GM21367 (cell line): ENCODE measurements at regions not wholly inside any gene's neighbourhood (a gene's known extent, or its start where the extent isn't known, plus 50 kb on each side); places are given as distances from the start of the nearest gene placed in this dataset.

Experiments
- ATAC-seq: cut with Tn5 transposase; IDR thresholded peaks from one replicate; pipeline ENCODE4 v1.9.1; 2021; ENCODE audit not compliant: unreplicated experiment

DNA sequence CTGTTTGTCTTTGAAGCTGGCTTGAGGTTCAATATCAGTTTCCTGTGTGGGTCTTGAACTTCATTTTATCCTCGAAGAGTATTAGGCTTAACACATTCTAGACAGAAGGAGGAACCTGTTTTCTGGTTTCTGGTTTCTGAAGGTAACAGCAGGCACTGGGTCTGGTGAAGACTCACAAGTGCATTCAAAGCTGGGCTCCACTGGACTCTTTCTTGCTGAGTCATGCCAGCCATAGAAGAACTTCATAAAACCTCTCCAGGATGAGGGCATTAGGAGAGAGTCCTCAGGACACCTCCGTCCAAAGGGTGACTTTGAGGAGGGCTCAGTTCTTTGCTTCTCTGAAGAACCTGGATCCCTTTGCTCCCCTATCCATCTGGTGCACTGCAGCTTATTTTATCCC is 668.6 kb upstream of the SLC10A2 start:
- no peak for ATAC-seq

DNA sequence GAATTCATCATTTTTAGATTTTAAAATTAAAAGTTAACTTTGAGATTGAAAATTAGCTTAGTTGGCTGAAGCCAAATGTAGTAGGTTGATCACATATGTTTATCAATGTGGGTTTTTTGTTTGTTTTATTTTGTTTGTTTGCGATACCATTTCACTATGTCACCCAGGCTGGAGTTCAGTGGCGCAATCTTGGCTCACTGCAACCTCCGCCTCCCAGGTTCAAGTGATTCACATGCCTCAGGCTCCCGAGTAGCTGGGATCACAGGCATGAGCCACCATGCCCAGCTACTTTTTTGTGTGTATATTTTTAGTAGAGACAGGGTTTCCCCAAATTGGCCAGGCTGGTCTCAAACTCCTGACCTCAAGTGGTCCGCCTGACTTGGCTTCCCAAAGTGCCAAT is 665.7 kb upstream of the SLC10A2 start:
- ATAC-seq = no peak

DNA sequence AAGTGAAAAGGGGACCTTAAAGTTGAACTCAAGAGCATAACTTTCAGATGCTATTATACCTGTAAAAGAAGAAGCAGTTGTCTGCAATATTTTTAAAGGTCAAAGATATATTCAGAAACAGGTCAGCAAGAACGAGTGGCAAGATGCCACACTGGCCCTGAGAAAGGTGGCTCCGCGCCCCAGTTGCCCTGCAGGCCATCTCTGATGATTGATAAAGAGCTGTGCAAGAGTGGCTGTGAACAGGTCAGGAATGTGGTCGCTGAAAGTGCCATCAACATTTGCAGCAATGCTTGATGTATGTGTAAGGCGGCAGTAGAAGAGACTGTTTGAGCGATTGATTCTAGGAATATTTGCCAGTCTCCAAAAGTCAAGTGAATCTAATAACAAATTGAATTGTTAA is 664.2 kb upstream of the SLC10A2 start:
- no peak for ATAC-seq

DNA sequence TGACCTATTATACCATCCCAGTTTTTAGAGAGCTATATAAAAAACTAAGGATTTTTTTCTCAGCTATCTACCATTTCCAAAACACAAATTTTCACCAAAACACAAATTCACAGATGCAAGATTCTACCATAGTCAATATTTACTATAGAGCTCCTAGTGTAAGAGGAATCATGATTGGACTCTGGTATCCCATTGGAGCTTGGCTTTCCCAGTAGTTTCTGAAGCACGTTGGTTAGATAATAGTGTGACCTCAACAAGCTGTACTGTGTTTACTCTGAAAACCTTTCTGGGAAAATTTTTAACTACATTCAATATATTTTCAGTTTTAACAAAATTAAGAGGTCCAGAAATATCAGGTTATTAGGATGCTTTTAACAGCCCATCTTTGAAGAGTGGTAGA is 660.6 kb upstream of the SLC10A2 start:
- ATAC-seq = no peak

DNA sequence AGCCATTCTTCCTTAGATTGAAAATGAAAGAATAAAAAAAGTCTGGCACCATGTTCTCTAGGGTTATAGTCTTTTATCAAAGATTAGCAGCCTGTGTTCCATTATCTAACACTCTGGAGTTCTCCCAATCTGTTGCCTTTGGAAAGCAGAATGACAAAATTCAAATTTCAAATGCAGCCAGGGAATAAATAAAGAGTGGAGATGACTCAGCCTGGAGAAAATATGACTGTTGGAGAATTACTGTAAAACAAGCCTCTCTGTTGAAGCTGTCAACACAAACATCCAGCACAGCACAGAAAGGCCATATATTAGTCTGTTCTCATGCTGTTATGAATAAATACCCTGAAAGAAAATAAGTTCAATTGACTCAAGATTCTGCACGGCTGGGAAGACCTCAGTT is 650.5 kb upstream of the SLC10A2 start:
- ATAC-seq = no peak

DNA sequence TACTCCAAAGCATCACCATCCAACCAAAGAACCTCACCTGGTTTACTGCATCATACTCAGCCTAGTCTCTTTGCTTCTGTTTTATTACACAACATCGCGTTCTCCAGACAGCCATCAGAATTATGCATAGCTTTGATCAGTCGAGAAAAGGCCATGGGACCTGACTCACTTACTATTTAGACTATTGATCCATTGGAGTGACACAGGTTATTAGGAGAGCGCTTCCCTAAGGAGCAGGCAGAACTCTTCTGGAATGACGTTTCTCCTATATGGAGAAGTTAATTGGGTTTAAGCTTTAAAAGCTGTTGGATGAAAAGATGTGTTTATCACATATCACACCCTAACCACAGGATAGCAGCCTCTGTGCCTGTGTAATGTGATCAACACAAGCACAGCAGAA is 649.1 kb upstream of the SLC10A2 start:
- ATAC-seq = no peak

DNA sequence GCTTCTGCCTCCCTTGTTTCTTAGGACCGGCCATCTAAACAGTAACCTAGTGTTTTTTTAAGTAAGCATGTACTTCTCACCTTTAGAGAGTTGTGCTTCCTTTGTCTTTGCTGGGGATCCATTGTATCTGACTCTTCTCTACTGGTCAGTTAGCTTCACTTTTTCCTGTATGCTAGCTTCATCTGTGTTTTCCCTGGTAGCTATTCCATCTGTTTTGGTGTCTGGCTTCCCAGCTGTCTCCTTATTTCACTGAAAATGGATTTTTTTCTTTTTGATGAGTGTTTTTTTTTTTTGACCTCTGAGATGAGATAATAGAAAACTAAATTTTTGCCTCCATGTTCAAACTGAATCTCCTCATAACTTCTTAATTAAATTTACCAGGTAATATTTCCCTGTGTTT is 637.0 kb upstream of the SLC10A2 start:
- ATAC-seq = no peak

DNA sequence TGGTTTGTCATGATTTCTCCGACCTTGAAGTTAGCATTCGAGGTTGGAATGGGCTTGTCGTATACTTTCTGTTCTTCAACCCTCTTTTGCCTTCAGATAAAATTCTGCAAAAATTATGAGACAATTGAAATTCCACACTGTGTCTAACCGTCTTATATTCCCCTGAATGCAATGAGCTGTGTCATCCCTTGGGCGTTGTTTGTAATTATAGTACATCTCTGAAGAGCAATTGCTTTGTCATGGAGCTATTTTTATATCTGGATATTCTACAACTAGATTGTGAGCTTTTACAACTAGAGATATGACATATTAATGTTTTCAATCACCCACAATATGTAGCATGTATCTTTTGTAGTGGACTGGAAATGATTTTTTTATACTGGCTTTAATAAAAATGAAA is 631.8 kb upstream of the SLC10A2 start:
- ATAC-seq = no peak

DNA sequence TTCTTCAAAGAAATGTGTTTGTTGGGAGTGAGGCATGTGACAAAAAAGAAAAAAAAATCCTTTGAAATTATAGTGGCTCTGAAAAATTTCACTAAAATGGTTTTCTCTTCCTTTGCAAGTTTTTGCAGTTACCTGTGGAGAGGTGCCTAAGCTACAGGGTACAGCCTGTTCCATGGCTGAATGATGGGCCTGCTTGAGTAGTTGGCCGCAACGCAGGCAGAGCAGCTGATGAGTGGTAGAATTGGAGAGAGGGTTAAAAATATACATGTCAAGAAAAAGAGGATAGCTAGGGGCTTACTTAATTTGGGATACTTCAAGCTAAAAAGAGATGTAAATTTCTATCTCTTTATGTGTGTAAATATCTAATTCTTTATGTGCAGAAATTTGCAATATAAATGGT is 629.1 kb upstream of the SLC10A2 start:
- ATAC-seq = no peak

DNA sequence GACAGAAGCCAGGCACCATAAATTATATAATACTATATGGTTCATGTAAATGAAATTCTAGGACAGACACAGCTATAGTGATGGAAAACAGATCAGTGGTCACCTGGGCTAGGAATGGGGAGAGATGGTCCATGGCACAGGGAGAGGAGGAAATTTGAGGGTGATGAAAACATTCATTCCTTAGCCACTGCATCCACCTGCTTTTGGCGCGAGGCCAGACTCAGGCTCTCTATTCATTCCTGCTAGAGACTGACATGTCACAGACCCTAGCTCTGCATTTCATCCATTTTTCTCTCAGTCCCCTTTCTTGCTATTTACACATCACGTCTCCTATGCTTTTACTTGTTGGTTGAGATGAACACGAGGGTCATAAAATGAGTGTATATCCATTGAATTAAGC is 628.3 kb upstream of the SLC10A2 start:
- ATAC-seq = no peak

DNA sequence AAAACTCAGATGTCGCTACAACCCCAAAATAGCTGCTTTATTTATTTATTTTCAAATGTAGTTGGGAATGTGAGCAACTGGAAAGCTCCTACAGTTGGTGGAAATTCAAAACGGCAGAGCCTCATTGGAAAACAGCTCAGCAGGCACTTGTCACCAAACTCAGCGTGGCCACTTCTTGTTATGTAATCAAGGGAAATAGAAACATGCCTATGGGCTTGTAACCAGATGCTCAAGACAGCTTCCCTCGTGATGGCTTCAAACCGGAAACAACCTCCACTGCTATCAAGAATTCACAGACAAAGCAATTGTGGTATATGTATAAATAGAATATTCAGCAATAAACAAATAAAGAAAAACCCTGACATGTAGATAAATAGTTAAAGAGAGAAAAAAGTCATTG is 627.8 kb upstream of the SLC10A2 start:
- no peak for ATAC-seq

DNA sequence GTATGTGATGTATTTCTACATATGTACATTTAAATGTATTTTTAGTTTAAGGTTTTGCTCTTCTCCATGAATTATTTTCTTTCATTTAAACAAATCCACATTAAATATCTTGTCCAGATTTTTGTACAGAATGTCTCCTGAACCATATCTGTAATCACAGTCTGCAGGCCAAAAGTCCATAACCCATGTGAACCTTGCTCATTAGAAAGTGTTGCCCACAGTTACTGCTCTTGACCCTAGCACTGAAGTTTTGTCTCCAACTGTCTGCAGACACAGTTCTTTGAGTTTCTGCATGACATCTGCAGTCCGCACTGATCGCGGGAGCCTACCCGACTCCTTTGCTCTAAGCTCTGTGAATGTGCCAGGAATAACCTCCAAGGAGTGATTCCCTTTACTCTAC is 626.2 kb upstream of the SLC10A2 start:
- no peak for ATAC-seq

DNA sequence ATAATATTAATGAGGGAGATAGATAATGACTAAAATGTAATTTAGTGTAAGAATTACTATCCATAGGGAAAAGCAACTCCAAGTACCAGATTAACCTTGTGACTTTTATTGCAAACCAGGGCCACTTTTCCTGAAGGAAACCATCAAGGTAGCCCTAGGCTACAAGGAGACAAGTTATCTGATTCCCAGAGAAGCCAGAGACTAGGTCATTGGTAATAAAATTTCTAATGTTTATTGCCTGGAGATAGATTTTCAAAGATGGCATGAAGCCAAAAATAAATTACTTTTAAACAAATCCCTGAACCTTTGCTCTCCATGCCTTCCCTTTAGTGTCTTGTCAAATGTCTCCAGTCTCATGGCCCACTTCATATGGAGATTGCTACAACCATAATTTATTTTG is 610.1 kb upstream of the SLC10A2 start:
- ATAC-seq = no peak

DNA sequence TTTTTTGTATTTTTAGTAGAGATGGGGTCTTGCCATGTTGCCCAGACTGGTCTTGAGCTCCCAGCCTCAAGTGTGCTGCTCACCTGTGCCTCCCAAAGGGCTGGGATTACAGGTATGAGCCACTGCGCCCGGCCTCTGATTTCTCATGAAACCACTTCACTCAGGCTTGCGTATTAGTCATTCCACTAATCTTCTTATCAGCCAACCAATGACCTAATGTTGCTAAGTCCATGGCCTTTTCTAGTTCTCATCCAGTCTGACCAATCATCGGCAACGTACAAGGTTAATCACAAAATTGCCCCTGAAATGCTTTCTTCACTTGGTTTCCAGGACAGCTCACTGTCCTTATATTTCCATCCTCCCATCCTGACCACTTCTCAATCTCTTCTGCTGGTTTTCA is 605.3 kb upstream of the SLC10A2 start:
- ATAC-seq = no peak

DNA sequence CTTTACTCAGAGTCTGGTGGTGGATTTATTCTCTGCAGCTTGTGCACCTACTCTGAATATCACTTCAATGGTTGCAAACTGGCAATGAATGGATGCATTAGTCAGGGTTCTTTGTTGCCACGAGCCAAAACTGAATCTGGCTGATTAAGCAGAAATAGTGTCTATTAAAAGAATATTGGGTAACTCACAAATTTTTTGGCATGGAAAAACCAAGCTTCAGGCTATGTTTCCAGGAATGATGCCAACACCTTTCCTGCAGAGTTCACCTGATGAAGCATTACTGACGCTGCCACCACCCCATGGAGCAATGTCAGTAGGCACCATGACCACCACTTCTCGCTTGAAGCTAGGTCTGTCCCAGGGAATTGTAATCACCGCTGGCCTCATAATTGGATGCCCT is 597.8 kb upstream of the SLC10A2 start:
- ATAC-seq = no peak

DNA sequence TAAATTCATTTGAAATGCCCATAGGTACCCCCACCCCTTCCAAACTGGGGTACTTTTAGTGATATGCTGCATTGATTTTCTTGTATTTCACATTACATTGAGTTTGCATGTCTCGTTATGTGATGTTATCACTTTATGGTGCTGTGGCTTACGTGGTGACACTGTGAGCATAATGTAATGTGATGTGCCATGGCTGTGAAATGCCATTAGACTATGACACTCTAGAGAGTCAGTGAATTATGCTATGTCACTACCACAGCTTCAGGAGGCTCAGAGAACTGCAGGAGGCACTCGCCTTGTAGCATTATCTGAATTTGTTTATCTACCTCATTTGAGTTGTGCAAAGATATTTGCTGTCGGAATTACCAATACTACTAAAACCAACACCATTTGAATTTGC is 590.1 kb upstream of the SLC10A2 start:
- ATAC-seq = no peak

DNA sequence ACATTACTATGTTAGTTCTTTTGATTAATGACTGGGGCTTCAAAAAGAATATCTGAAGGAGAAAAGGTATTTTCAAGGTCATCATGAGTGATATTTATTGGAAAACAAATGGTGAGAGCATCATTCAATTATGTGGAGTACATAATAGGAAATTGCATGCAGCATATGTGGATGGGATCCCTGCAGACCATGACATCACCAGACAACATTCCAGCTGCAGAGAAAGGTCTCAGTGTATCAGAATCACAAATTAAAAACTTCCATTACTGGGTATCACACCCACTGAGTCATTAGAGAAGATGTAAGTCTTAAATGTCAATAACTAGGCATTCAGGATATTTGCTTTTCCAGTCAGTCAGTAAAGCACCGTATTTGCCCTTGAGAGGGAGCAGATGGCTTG is 574.4 kb upstream of the SLC10A2 start:
- no peak for ATAC-seq

DNA sequence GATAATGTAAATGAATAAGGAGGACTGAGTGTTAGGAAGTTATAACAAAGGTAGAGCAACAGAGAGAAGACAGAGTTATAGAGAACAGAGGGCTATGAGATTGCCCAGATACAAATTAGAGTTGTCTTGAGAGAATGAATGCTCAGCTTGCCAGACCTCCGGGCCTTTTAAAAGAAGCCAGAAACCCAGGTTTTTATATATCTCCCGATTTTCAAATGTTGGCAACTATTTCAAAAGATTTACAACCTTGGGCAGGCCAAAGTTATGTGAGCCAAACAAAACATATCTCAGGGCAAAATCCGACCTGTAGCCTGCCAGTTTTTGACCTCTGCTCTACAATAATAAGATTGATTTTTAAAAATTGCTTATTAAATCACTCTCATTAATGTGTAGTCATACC is 573.1 kb upstream of the SLC10A2 start:
- ATAC-seq = no peak

DNA sequence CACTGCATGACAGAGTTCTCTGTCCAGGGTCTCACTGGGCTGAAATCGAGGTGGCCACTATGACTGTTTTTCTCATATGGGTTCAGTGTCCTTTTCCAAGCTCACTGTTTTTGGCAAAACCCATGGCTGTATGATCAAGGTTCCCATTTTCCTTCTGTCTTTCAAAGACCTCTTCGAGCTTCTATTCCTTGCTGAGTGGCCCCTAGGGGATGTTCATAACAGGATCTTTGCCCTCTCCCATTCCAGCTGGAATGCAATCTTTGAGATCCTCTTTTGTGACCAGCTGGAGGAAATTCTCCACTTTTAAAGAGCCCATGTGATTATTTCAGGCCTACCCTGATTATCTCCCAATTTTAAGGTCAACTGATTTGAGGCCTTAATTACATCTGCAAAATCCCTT is 572.5 kb upstream of the SLC10A2 start:
- ATAC-seq = no peak

DNA sequence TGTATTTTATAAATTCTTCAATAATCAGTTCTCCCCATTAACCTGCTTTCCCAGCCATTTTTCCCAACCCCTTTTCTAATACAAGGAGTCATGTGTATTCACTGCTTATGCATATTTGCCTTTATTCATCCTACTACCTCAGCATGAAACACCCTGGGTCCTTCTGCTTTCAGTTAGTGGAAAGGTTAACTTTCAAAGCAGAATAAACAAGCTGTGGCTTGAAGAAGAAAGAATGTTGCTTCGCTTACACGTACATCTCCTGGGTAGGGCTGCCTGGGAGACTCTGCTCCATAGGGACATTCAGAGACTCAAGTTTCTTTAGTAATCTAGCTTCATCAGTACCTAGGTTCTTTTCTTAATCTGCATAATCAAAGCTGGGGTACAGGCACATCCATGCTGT is 567.8 kb upstream of the SLC10A2 start:
- ATAC-seq = no peak

DNA sequence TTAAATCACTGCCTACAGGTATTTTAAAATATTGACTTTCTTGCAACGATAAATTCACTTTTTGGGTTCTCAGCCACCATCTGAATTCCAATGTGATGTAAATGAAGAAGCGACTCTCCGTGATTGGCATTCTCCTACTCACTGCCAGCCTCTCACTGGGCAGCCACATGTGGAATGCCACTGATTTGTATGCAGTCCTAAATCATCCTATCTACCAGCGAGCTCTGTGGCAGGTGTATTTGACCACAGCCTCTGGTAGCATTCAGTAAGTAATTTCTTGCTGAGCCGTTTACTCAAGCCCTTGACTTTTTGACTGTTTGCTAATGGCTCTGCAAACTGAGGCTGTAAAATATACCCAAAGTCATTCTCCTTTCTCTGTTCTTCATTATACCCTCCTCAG is 559.0 kb upstream of the SLC10A2 start:
- no peak for ATAC-seq

DNA sequence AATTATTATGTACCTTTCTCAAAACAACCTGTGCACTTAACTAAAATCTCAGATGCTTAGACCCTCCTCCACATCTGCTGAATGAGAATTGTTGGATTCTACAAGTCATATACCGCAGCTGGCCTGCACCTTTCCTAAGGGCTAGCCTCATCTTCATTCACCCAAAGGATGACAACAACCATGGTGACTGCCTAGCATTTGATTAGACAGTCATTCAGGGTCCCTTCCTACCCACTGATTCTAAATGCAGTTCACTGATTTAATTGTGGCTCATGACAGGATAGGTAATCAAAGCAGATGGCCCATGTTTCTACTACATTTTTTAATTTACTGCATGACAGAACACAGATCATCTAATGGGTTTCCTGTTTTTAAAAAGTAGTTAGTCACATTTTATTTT is 551.9 kb upstream of the SLC10A2 start:
- no peak for ATAC-seq

DNA sequence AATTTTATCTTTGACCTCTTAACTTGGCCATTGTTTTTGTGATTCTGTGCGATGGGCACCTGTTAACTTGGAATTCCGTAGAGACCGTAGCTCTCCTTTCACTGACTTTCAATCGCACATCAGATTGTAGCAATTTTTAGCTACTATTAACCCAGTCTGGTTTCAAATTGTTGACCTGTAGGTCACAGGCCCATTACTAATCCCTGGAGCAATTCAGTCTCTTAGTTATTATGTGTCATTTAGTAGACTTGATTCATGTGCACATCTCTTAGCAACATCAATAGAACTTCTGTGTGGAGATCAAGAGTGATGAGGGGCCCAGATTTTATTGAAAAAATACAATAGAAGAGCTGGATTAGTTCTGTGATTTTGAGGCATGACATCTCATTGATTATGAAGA is 549.6 kb upstream of the SLC10A2 start:
- no peak for ATAC-seq

DNA sequence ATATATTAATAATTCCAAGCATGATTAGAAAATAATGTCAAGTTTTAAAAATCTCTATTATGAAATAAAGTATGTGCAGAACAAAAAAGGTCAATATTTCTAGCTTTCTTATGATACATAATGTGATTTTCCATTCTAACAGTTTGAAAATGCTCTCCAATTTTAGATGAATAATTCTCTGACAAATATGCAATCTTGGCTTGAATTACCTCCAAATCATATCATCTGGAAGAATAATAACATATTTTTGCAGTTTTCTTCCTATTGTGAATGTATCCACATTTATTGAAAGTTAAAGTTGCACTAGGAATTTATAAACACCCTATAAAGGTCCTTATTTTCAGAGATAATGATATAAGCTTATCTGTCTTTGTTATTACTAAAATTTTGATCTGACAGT is 548.5 kb upstream of the SLC10A2 start:
- no peak for ATAC-seq
